K562 (cell line): ENCODE measurements at regions not wholly inside any gene's neighbourhood (a gene's known extent, or its start where the extent isn't known, plus 50 kb on each side); places are given as distances from the start of the nearest gene placed in this dataset.
A peak's percentile ranks its signal among the peaks of the same experiment; 100 is the strongest.

Source experiments
- ATF1 ChIP-seq, 2 experiments: fragments of 450-650 bp in 1 of 2; IDR thresholded peaks; 2 replicates each; pipeline ENCODE4 v1.6.1; 2016; ENCODE audit warnings: missing compliant biosample characterization in 1 of 2, missing genetic modification characterization in 1 of 2
- CHD7 ChIP-seq: fragments of 200-600 bp; sonication (generic); IDR thresholded peaks from one replicate; pipeline ENCODE4 v1.6.1; 2012; ENCODE audit warnings: mild to moderate bottlenecking, low read depth, low read length, inconsistent platforms
- DDX20 ChIP-seq: fragments of 450-650 bp; IDR thresholded peaks from 2 replicates; pipeline ENCODE4 v1.6.1; 2016; ENCODE audit warnings: missing genetic modification characterization, low read depth, mild to moderate bottlenecking, missing compliant biosample characterization, moderate library complexity
- HDAC6 ChIP-seq: IDR thresholded peaks from 2 replicates; pipeline ENCODE4 v1.6.1; 2012; ENCODE audit warnings: low read depth, mild to moderate bottlenecking, control low read depth, inconsistent platforms, low read length, moderate library complexity
- HMBOX1 ChIP-seq: sonication (generic); IDR thresholded peaks from 2 replicates; pipeline ENCODE4 v1.6.1; 2016
- HMG20A ChIP-seq: fragments of 450-650 bp; formaldehyde crosslinking; conservative IDR thresholded peaks from 2 replicates; pipeline ENCODE4 v1.4.0; 2020; ENCODE audit warnings: mild to moderate bottlenecking, mixed read lengths
- KDM4B ChIP-seq, 2 experiments: fragments of 450-650 bp in 1 of 2; sonication (generic) in 1 of 2; IDR thresholded peaks; 2 replicates each; pipeline ENCODE4 v1.6.1; 2016 to 2017; ENCODE audit warnings: borderline replicate concordance in 2 of 2, antibody characterized with exemption in 1 of 2, low read depth in 1 of 2, mild to moderate bottlenecking in 1 of 2
- MEF2A ChIP-seq: IDR thresholded peaks from 2 replicates; pipeline ENCODE4 v1.6.1; 2011; ENCODE audit warnings: low read depth, mild to moderate bottlenecking, low read length, moderate library complexity; ENCODE audit not compliant: control insufficient read depth
- NFXL1 ChIP-seq: fragments of 450-650 bp; formaldehyde crosslinking; IDR thresholded peaks from 2 replicates; pipeline ENCODE4 v1.4.0; 2021; ENCODE audit warnings: mild to moderate bottlenecking
- RBM17 ChIP-seq: fragments of 200-400 bp; formaldehyde crosslinking; IDR thresholded peaks from 2 replicates; pipeline ENCODE4 v1.6.1; 2017; ENCODE audit warnings: low read depth, mild to moderate bottlenecking, low read length, borderline replicate concordance
- TCFL5 ChIP-seq: fragments of 250-450 bp; sonication (Bioruptor Pico); conservative IDR thresholded peaks from 2 replicates; pipeline ENCODE4 v1.6.1; 2021; ENCODE audit warnings: mild to moderate bottlenecking, moderate library complexity, matching md5 sums
- ZNF668 ChIP-seq: fragments of 250-450 bp; sonication (Bioruptor Pico); IDR thresholded peaks from 2 replicates; pipeline ENCODE4 v1.8.0; 2022; ENCODE audit warnings: mild to moderate bottlenecking, inconsistent platforms
- TF ChIP-seq, protein P1 (sequence below), 3 experiments: fragments of 200-800 bp in 1 of 3; sonication (Bioruptor generic) in 1 of 3; sonication (generic) in 1 of 3; formaldehyde crosslinking in 1 of 3; IDR thresholded peaks; 2 replicates each; pipeline versions ENCODE4 v1.6.1 to v1.8.0; 2016 to 2022; ENCODE audit warnings: mild to moderate bottlenecking in 2 of 3, missing compliant biosample characterization in 2 of 3, missing genetic modification characterization in 2 of 3, missing genetic modification reagents in 1 of 3

- TF ChIP-seq ATF1 (CRISPR knock-in tag; IDR thresholded peaks at IDR 0.05) (no peak), ATF1 (tag; IDR thresholded peaks at IDR 0.05) (0 out of 2 replicates have a peak, but pooled peaks have one; percentile 25), ZNF668 (CRISPR knock-in tag) (no peak), HMBOX1 (peak; percentile 78; the same call in 1 of the 2 replicates), DDX20 (tag) (no peak), MEF2A (no peak), NFXL1 (CRISPR knock-in tag) (no peak), HDAC6 (no peak), TCFL5 (CRISPR knock-in tag) (no peak), CHD7 (no peak), HMG20A (CRISPR knock-in tag) (no peak), RBM17 (no peak), KDM4B (IDR thresholded peaks at IDR 0.05; ENCODE audit: borderline replicate concordance in 2 of 2, low read depth in 1 of 2) (no peak)
- TF ChIP-seq, protein P1, sequence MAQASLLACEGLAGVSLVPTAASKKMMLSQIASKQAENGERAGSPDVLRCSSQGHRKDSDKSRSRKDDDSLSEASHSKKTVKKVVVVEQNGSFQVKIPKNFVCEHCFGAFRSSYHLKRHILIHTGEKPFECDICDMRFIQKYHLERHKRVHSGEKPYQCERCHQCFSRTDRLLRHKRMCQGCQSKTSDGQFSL (CRISPR knock-in tag; IDR thresholded peaks at IDR 0.05): no peak
- TF ChIP-seq, protein P1 (tag; IDR thresholded peaks at IDR 0.05): no peak
Measured at GRCh38 chr6:28769626-28770402, 154.0 kb downstream of the TRIM27 start (continued).
